ENCODE measurements at regions not wholly inside any gene's neighbourhood (a gene's known extent, or its start where the extent isn't known, plus 50 kb on each side); places are given as distances from the start of the nearest gene placed in this dataset.
A peak's percentile ranks its signal among the peaks of the same experiment; 100 is the strongest.

- intact Hi-C loops (cut with DNase I), result loop anchor here (5.0 to 10.0 kb wide), 3 partner anchors 409 to 659 kb away; partner anchors contain the start of gene FUT8 (in 1 of the 2)
- TF ChIP-seq CTCF (IDR thresholded peaks at IDR 0.05) (no peak), POLR2A (IDR thresholded peaks at IDR 0.05) (no peak)
These were observed 408.8 kb downstream of the FUT8 start for GRCh38 chr14:65821224-65821753.

GRCh38 chr14:65824285-65824977, 411.9 kb downstream of the FUT8 start:
- H3K4me1 ChIP-seq (replicated peaks in 1 of 2), result no peaks in the 10 kb centered on the region
- TF ChIP-seq POLR2A (IDR thresholded peaks at IDR 0.05) (no peak), CTCF (IDR thresholded peaks at IDR 0.05) (peak; percentile 80 to 95 (median 90))
- peak; percentile 47 to 74 (median 58) for DNase-seq

More at GRCh38 chr14:65821224-65821753, 408.8 kb downstream of the FUT8 start:
- no peak overlapping the region for H3K27ac ChIP-seq
- no peaks in the 10 kb centered on the region for H3K9me3 ChIP-seq (replicated peaks in 1 of 3)
- DNase-seq, result no peak
- 86 to 94% (median 90%) methylated on average over 10 of the region's 10 CpGs for WGBS, 4 donors
- H3K4me1 ChIP-seq (replicated peaks in 1 of 2), result no peaks in the 10 kb centered on the region
- H3K36me3 ChIP-seq (replicated peaks in 1 of 2), result no peaks in the 10 kb centered on the region
- no peak overlapping the region for H3K4me3 ChIP-seq
- no peaks in the 10 kb centered on the region for H3K27me3 ChIP-seq

GRCh38 chr14:65824978-65825299, 412.4 kb downstream of the FUT8 start:
- Histone ChIP-seq H3K36me3 (replicated peaks in 1 of 2) (no peaks in the 10 kb centered on the region), H3K4me1 (replicated peaks in 1 of 2) (no peaks in the 10 kb centered on the region), H3K4me3 (no peak overlapping the region), H3K27ac (no peak overlapping the region), H3K9me3 (replicated peaks in 1 of 3) (no peaks in the 10 kb centered on the region), H3K27me3 (no peaks in the 10 kb centered on the region)
- intact Hi-C loops (cut with DNase I), result loop anchor here (5.0 to 10.0 kb wide), 3 partner anchors 413 to 663 kb away; partner anchors contain the start of gene FUT8 (in 2 of the 2)
- DNase-seq, result no peak
- peak in 1 of 6 experiments; percentile 6 for TF ChIP-seq CTCF (IDR thresholded peaks at IDR 0.05)
- TF ChIP-seq POLR2A (IDR thresholded peaks at IDR 0.05), result no peak
- WGBS, 4 donors, result 5 to 15% (median 9%) methylated on average over 2 of the region's 2 CpGs

More at GRCh38 chr14:65824285-65824977, 411.9 kb downstream of the FUT8 start:
- intact Hi-C loops (cut with DNase I), result loop anchor here (5.0 to 10.0 kb wide), 3 partner anchors 412 to 662 kb away; partner anchors contain the start of gene FUT8 (in 1 of the 2)
- H3K27ac ChIP-seq, result no peak overlapping the region
- H3K4me3 ChIP-seq, result no peak overlapping the region
- H3K36me3 ChIP-seq (replicated peaks in 1 of 2), result no peaks in the 10 kb centered on the region
- 16 to 23% (median 17%) methylated on average over 4 of the region's 4 CpGs for WGBS, 4 donors
- H3K9me3 ChIP-seq (replicated peaks in 1 of 3), result no peaks in the 10 kb centered on the region
- no peaks in the 10 kb centered on the region for H3K27me3 ChIP-seq

GRCh38 chr14:65826946-65827345, 414.4 kb downstream of the FUT8 start:
- no peak for DNase-seq
- intact Hi-C loops (cut with DNase I), result loop anchor here (5.0 to 10.0 kb wide), 2 partner anchors 415 to 662 kb away; partner anchors contain the start of gene FUT8 (in 1 of the 2)
- H3K36me3 ChIP-seq (replicated peaks in 1 of 2), result no peaks in the 10 kb centered on the region
- no peaks in the 10 kb centered on the region for H3K27me3 ChIP-seq
- H3K4me1 ChIP-seq (replicated peaks in 1 of 2), result no peaks in the 10 kb centered on the region
- no peak overlapping the region for H3K27ac ChIP-seq
- H3K4me3 ChIP-seq, result no peak overlapping the region
- no peaks in the 10 kb centered on the region for H3K9me3 ChIP-seq (replicated peaks in 1 of 3)
- 60 to 65% (median 62%) methylated on average over 6 of the region's 6 CpGs for WGBS, 4 donors
- TF ChIP-seq POLR2A (IDR thresholded peaks at IDR 0.05) (no peak), CTCF (IDR thresholded peaks at IDR 0.05) (no peak)
